MV-4-11 (cell line): ENCODE measurements at regions not wholly inside any gene's neighbourhood (a gene's known extent, or its start where the extent isn't known, plus 50 kb on each side); places are given as distances from the start of the nearest gene placed in this dataset.

Source experiments
- DNase-seq: peaks from one replicate; lab custom pipeline; 2025; lab: John Stamatoyannopoulos, UW

- no peak for DNase-seq
Observed at GRCh38 chr9:14962193-14962882, 52.1 kb upstream of the FREM1 start.

DNA sequence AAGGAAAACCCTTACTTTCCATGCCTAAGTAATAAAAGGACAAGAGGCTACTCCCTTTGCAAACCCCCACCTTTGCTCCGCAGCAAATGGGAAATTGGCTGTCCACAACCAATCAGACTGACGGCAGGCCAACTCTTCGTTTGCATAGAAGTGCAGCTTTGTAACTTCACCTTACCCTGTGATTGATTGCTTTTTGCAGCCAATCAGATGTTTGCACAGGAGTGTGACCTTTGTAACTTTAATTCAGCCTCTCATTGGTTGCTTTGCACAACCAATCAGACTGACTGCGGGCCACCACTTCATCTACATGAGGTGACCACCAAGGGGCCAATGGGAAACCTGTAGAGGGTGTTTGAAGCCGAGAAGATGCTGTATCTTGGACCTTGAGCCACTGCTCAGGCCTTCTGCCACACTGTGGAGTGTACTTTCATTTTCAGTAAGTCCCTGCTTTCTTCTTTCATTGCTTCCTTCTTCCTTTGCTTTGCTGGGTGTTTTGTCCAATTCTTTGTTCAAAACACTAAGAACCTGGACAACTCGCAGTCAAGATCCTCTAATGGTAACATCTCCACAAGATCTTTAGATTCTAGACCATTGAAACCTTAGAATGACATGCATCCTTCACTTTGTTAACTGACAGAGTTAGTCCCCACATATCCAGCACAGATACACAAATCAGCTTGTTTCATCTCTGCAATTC is 51.3 kb upstream of the FREM1 start:
- DNase-seq: no peak

DNA sequence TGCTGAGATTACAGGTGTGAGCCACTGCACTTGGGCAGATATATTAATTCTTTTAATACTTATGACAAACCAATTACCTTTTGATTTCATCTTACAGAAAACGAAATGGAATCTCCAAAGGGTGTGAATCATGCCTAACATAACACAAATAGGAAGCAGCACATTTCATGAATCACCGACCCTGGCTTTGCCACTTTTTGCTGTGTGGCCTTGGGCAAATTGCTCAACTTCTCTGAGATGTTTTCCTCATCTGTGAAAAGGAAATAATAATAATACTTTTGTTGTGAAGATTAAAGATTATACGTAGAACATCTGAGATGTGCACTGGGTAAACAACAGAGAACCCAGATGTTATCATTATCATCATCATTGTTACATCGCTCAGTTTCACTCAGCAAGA is 50.7 kb upstream of the FREM1 start:
- no peak for DNase-seq
